ENCODE measurements at regions not wholly inside any gene's neighbourhood (a gene's known extent, or its start where the extent isn't known, plus 50 kb on each side); places are given as distances from the start of the nearest gene placed in this dataset.
A peak's percentile ranks its signal among the peaks of the same experiment; 100 is the strongest.

GRCh38 chr2:128420131-128420530 is 101.5 kb upstream of the HS6ST1 start:
- WGBS, 2 donors: 88 to 94% methylated on average over 6 of the region's 6 CpGs
- H3K4me3 ChIP-seq (ENCODE audit: low read depth, poor library complexity, severe bottlenecking): no peak overlapping the region
- intact Hi-C loops (cut with DNase I; ENCODE audit: low total_unique reads): no loop called here
- peak; percentile 8 to 54 for DNase-seq (ENCODE audit: low spot score in 2 of 2)
- no peak for TF ChIP-seq CTCF (IDR thresholded peaks at IDR 0.05)
- TF ChIP-seq POLR2A (IDR thresholded peaks at IDR 0.05): no peak

- WGBS, 2 donors: 60 to 63% methylated on average over 4 of the region's 4 CpGs
- peak in 1 of 2 donors; percentile 64 for DNase-seq (ENCODE audit: low spot score in 2 of 2)
- no peak overlapping the region for H3K4me3 ChIP-seq (ENCODE audit: low read depth, poor library complexity, severe bottlenecking)
- no peak for TF ChIP-seq CTCF (IDR thresholded peaks at IDR 0.05)
- TF ChIP-seq POLR2A (IDR thresholded peaks at IDR 0.05): no peak
- intact Hi-C loops (cut with DNase I; ENCODE audit: low total_unique reads): no loop called here
These were observed 102.1 kb upstream of the HS6ST1 start for GRCh38 chr2:128420776-128421175.

- WGBS, 2 donors: 89 to 97% methylated on average over 9 of the region's 9 CpGs
- TF ChIP-seq CTCF (IDR thresholded peaks at IDR 0.05): no peak
- TF ChIP-seq POLR2A (IDR thresholded peaks at IDR 0.05): no peak
- intact Hi-C loops (cut with DNase I; ENCODE audit: low total_unique reads): no loop called here
- peak; percentile 8 to 65 for DNase-seq (ENCODE audit: low spot score in 2 of 2)
- H3K4me3 ChIP-seq (ENCODE audit: low read depth, poor library complexity, severe bottlenecking): no peak overlapping the region
These were observed 102.6 kb upstream of the HS6ST1 start for GRCh38 chr2:128421286-128421685.

GRCh38 chr2:128421861-128422311 is 103.2 kb upstream of the HS6ST1 start:
- no peak for TF ChIP-seq POLR2A (IDR thresholded peaks at IDR 0.05)
- no peak for TF ChIP-seq CTCF (IDR thresholded peaks at IDR 0.05)
- intact Hi-C loops (cut with DNase I; ENCODE audit: low total_unique reads): no loop called here
- H3K4me3 ChIP-seq (ENCODE audit: low read depth, poor library complexity, severe bottlenecking): no peak overlapping the region
- peak; percentile 13 to 82 for DNase-seq (ENCODE audit: low spot score in 2 of 2)
- WGBS, 2 donors: 88 to 91% methylated on average over 15 of the region's 15 CpGs

GRCh38 chr2:128422571-128422970 is 103.9 kb upstream of the HS6ST1 start:
- peak; percentile 59 to 86 for DNase-seq (ENCODE audit: low spot score in 2 of 2)
- no peak for TF ChIP-seq POLR2A (IDR thresholded peaks at IDR 0.05)
- no peak for TF ChIP-seq CTCF (IDR thresholded peaks at IDR 0.05)
- H3K4me3 ChIP-seq (ENCODE audit: low read depth, poor library complexity, severe bottlenecking): no peak overlapping the region
- intact Hi-C loops (cut with DNase I; ENCODE audit: low total_unique reads): no loop called here
- 34 to 38% methylated on average over 5 of the region's 5 CpGs for WGBS, 2 donors

GRCh38 chr2:128423788-128424165 is 105.1 kb upstream of the HS6ST1 start:
- peak; percentile 11 to 53 for DNase-seq (ENCODE audit: low spot score in 2 of 2)
- TF ChIP-seq POLR2A (IDR thresholded peaks at IDR 0.05) (no peak), CTCF (IDR thresholded peaks at IDR 0.05) (no peak)
- intact Hi-C loops (cut with DNase I; ENCODE audit: low total_unique reads): no loop called here
- no peak overlapping the region for H3K4me3 ChIP-seq (ENCODE audit: low read depth, poor library complexity, severe bottlenecking)

Measured in lower leg skin (tissue), 4 donors.